ENCODE measurements at regions not wholly inside any gene's neighbourhood (a gene's known extent, or its start where the extent isn't known, plus 50 kb on each side); places are given as distances from the start of the nearest gene placed in this dataset.
"Not testable (repeated sequence)": the region's sequence is repeated elsewhere in the genome, so short reads cannot be mapped to it uniquely, and the experiment has no call there.

DNA sequence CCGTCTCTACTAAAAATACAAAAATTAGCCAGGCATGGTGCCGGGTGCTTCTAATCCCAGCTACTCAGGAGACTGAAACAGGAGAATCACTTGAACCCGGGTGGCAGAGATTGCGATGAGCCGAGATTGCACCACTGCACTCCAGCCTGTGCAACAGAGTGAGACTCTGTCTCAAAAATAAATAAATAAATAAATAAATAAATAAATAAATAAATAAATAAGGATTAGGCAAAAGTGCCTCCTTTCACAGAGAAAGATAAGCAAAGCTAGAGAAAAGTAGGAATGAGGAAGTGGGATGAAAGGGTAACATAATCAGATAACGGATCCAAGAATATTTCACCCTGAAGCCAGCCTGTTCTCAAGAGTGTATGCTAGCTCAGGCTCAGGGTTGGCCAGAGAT is 869.6 kb upstream of the AUTS2 start:
- TF ChIP-seq, protein P1, sequence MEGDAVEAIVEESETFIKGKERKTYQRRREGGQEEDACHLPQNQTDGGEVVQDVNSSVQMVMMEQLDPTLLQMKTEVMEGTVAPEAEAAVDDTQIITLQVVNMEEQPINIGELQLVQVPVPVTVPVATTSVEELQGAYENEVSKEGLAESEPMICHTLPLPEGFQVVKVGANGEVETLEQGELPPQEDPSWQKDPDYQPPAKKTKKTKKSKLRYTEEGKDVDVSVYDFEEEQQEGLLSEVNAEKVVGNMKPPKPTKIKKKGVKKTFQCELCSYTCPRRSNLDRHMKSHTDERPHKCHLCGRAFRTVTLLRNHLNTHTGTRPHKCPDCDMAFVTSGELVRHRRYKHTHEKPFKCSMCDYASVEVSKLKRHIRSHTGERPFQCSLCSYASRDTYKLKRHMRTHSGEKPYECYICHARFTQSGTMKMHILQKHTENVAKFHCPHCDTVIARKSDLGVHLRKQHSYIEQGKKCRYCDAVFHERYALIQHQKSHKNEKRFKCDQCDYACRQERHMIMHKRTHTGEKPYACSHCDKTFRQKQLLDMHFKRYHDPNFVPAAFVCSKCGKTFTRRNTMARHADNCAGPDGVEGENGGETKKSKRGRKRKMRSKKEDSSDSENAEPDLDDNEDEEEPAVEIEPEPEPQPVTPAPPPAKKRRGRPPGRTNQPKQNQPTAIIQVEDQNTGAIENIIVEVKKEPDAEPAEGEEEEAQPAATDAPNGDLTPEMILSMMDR (IDR thresholded peaks at IDR 0.05): not testable (repeated sequence)
- not testable (repeated sequence) for TF ChIP-seq EP300, POLR2AphosphoS5, POLR2A (IDR thresholded peaks at IDR 0.05)
